ENCODE measurements at regions not wholly inside any gene's neighbourhood (a gene's known extent, or its start where the extent isn't known, plus 50 kb on each side); places are given as distances from the start of the nearest gene placed in this dataset.

DNA sequence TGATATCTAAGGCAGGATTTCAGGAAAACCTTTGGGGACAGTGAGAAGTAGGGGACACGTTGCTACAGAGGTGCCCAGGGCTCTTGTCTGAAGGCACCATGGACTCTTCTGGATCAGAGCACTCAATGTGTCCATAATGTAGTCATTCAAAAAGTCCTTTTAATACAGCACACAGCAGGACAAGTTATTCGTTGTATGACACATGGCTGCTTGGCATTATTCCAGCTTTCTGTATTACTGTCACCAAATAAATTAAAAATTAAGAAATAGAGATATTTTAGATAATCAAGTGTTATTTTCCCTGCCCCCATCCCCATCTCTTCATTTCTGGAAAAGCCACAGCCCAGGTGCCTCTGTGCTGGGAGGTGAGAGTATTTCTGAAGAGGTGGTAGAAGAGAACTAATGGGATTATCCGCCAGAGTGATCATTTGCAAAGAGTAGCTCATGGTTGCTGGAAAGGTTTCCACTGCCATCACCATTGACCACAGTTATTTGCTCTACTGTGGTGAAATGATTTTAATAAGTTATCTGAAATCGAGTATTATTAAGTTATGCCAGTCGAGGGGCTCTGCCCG is 83.0 kb downstream of the CXCL12 start:
- no peak for DNase-seq (ENCODE audit: low read depth)

DNA sequence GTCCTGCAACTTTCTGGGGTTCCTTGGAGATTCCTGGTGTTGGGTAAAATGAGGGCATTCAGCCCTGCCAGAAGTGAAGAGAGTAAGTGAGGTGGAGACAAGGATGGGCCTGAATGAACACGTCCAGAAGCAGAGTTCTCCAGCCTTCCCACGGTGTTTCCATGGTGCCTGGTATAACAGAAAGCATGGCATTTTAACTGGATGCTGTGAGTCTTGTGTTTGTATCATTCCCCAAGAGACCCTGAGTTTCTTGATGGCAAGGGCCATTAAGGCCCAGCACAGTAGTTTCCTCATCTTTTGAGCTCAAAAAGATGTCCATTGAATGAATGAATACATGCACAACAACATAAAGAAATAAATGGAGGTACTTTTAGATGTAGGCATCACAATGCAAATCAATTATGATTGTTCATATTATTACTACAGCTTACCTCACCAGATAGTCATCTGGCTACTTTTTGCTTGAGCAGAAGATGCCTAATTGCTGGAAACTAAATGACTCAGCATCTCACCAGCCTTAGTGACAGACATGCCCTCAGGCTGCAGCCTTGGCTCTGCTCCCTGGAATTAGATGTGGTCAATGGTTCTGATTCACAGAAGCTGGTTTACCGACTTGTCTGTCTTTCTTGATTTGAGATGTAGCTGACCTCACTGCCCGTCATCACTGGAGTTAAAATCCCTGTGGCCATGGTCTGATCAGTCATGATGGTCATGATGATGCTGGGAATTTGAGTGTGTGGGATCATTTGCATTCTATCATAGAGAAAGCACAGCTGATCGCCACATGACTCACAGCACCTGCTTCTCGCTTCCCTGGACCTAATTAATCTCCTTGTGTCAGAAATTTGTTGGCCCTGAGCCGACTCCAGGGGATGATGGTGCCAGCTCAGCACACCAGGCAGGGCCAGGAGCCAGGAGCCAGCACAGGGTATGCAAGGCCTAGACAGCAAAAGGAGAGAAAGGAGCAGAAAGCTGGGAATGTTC is 83.9 kb downstream of the CXCL12 start:
- no peak for DNase-seq (ENCODE audit: low read depth)

DNA sequence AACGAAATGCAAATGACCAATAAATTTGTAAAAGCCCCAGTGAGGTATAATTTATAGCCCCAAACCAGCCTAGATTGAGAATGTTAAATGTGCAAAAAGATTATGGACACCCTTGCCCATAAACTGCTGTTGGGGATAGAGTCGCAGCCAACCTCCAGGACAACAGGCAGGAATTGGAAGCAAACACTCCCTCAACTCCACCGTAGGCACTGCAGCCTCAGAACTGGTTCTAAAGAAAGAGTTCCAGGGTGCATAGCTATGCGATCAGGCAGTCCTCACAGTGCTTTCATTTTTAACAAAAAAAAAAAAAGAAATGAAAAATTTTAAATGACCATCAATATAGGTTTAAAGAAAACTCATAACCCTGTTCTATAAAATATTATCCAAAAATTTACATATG is 86.2 kb downstream of the CXCL12 start:
- no peak for DNase-seq (ENCODE audit: low read depth)

DNA sequence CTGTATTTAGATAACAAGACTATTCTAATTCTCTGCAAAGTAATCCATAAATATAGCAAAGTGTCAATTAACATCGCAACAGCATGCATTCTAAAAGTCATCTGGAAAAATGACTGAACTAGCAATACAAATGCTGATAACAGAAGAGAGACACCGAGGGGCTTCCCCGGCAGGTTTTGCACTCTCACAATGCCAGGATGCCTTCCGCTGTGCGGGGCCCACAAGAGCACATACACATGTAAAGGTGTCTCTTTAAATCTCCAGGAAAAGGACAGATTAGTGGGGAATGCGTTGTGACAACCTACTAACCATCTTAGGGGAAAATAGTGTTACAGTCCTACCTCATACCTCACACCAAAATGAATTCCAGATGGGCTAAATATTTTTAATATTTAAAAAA is 86.9 kb downstream of the CXCL12 start:
- no peak for DNase-seq (ENCODE audit: low read depth)

DNA sequence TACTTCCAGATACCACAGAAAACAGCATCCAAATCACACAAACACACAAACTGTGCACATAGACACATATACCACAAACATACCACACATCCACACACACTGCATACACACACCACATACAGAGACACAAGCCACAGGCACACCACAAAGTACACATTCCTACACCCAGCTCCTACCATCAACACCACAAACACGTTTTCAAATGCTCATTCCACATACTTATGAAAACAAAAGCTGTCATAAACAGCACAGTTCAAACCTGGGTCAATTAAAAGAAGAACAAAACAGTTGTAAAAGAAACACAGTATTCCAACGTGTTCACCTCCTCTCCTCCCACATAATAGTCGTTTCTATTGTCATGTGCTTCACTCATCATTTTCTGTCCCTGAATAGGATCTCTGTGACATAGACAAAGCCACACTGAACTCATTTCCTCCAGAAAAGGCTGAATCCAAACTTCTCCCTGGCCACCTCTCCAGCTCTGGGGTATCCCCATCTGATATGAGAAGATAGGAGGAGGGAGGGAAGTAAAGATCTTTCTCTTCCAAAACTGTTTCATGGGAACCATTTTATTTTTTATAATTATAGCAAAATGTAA is 89.2 kb downstream of the CXCL12 start:
- no peak for DNase-seq (ENCODE audit: low read depth)

DNA sequence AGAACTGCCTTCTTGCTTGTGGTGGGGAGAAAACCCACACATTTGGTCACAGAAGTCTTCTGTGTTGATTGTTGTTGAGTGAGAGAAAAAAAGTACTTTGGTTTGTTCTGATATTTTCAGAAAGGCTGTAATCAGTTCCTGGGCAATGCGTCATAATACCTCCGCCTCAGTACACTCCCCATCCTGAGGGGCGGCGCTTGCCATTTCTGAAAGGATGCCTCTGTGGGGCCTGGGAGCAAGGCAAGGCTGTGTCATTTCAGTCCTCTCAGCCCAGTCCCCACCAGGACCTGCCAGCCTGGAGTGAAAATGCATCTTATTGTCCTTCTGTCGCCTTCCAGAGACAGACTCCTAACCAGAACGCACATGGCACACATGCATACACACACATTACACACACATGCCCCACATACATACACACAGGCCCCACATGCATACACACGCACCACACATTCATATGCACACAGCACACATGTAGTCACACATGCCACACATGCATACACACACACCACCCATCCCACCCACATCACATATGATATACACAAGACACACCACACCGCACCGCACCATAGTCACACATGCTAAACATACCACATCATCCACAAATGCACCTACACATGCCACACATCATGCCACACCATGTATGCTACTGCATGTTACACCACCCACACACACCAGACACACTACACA is 90.0 kb downstream of the CXCL12 start:
- no peak for DNase-seq (ENCODE audit: low read depth)

DNA sequence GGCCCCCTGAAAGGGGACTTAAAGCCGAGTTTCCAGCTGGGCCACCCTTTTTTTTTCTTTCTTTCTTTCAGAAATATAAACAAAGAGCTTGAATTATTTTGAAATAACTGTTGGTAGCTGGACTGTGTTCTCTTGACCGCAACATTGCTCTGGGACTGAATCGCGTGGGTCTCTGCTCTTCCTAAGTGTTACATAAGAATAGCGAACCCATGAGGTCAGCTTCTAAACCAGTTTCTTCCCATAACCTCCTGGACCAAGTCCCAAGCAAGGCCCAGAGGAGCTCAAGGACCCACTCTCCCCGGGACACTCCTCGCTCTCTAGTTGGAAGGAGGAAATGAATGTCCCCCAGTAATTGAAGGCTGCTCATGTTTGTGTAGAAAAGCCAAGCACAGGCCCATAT is 91.1 kb downstream of the CXCL12 start:
- no peak for DNase-seq (ENCODE audit: low read depth)

DNA sequence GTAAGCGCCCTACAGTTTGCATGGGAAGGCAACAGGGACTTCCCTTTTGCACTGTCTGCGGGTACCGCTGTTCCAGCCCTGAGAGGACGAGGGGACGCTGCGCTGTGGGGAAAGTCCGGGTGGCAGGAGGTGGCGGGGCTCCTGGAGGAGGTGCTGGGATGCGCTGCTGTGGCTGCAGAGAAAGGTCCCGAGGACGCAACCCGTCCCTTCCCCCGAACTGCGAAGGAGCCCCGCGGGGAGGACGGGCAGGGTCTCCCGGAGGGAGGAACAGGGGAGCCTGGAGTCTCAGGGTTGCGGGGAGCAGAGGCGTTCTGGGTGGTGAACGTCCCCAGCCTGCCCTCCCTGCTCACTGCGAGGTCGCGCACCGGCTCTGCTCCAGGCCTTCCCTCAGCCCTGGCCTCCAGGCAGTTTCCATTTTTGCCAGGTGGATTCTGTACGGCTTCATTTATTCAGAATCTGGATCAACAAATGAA is 91.6 kb downstream of the CXCL12 start:
- DNase-seq (ENCODE audit: low read depth): no peak

DNA sequence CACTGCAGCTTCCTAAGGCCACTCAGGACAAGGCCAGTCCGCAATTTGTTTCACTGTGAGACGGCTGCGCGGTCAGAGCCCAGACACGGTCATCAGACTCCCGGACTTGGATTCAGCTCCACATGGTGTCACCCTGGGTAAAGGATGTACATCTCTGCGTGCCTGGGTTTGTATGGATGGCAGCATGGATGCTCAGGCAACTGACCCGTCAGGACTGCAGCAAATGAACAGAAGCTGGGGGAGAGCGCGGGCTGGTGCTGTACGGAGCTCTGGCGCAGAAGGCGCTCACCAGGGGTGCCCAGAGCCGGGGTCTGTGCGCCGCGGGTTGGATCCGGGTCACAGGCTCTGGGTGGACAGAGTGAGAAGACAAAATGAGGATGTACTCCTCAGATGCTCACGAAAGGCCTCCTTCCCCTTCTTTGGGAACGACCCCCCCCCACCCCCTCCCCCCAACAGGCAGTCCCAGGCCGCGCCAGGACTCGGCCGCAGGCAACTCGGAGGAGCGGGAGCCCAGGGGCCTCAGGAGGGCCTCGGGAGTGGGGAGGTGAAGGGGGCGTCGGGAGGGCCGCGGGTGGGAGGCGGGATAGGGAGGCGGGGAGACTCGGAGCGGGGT is 92.4 kb downstream of the CXCL12 start:
- DNase-seq (ENCODE audit: low read depth): no peak

DNA sequence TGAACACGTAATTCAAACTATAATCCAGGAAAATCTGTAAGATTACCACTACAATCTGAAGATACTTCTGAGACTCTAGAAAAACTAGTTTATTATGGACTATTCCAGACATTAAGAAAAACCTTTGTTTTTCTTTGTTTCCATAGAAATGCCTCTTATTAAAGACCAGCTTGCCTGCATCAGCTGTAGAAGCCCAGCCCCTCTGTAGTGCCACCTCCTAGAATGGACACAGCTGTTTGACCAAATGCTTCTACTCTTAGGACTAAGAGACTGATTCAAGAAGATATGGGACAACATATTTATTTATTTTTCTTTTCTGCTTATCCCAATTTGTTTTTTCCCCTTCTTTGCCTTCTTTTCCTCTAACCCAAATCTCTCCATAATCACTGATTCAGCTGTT is 93.8 kb downstream of the CXCL12 start:
- no peak for DNase-seq (ENCODE audit: low read depth)

DNA sequence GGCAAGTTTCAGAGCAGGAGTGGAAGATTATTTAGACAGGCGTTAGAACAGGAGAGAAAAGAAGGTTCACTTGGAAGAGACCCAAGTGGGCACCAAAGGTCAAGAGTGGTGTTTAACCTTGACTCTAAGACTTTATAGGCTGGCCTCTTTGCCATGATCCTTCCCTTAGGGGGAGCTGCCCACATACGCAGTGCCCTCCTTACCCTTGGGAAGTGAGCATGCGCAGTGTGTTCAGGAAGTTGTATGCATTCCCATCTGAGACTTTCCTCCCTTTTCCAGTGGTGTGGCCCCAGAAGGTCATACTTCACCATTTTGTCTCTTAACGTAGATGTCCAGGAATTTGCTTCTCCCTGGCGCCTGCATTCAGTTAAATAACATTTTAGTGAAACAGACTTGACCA is 95.8 kb downstream of the CXCL12 start:
- no peak for DNase-seq (ENCODE audit: low read depth)

DNA sequence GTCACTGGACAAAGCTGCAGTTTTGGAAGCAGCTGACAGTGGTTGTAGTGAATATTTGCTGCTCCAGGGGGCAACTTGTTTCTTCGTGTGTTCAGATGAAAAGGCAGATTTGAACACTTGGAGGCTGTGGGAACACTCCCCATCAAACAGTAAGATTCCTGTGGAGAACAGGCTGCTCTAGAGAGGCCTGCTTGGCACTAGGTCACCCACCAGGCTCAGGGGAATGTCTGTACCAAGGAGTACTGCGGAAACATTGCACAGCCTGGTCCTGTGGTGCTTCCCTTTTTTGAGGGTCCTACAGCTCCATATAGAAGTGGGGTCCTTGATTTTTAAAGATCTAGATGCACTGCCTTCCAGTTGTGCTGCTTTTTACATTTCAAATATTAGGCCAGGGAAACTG is 97.5 kb downstream of the CXCL12 start:
- DNase-seq (ENCODE audit: low read depth): no peak

DNA sequence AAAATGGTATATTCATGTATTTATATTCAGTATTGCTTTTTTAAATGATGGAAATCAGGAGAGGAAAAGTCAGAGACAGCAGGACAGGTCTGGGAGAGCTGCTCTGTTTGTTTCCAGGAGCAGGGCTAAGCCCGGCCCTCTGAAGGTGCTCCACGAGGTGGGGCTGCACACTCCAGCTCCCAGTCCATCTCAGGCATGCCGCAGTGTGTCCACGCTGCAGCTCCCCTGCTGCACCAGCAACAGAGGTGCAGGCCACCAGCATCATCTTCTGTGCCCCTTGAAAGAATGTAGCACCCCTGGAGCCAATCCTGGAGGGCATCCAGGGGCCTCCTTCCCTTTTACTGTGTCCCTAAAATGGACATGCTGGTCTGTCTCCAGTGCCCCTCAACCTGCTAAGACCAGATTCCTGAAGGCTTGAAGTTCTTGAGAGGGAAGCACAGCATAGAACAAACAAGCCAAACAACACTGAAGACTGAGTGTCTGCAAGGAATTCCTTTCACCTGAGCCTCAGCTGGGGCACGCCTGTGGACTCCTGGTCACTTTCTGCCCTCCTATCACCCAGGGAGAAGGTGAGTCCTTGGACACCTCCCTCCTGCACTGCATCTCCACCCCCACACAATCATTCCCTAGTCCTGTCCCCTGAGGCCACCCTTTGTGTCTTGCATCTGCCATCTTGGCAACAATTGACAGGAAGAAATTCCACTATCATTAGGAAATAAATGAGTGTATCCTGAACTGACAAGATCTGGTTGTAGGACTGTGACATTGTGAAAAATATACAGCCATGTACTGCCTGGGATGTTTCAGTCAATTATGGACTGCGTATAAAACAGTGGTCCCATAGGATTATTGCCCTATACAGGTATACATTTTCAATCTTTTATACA is 100.5 kb downstream of the CXCL12 start:
- DNase-seq (ENCODE audit: low read depth): no peak

DNA sequence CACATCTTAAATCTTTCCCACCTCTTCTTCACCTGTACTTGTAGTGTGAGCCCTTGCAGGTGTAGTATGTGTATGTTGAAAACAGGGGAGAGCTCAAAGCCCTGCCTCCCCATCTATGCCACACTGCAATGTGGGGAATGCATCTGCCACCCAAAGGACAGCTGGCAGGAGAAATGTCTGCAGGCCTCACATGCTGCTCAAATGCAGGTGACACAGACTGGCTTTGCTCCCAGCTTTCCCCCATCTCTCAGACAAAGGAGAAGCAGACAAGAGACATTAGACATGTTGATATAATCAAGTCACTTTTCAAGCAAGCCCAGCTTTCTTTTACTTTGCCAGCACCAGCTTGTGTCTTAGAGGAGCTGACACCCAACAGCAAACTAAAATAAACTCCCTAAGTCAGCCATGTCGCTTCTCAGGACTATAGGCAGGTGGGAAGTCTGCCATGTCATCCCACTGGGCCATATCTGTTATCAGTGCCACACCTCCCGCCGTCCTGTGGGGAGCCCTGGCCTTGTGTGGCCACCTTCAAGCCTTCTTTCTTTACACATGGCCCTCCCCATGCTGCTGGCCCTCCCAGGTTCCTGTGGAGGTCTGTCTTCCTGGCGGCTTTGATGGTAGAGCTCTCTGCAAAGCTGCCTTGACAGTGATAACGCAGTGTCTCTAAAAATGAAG is 102.1 kb downstream of the CXCL12 start:
- DNase-seq (ENCODE audit: low read depth): no peak

DNA sequence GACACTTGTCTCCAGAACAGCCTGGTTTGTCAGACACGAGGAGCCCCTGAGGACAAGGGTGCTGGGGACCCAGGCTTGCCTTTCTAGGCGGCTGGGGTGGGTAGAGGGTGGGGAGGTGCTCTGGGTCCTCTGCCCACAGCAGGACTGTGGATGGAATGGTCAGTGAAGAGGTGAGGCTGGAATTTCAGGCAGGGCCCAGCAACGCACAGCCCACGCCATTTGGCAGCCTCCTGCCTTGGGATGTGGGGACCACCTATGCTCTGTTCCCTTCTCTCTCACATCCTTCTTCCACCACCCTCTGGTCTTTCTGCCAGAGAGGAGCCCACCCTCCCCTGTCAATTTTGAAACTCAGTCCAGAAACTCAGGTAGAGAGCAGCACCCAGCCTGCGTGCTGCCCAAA is 103.2 kb downstream of the CXCL12 start:
- no peak for DNase-seq (ENCODE audit: low read depth)

DNA sequence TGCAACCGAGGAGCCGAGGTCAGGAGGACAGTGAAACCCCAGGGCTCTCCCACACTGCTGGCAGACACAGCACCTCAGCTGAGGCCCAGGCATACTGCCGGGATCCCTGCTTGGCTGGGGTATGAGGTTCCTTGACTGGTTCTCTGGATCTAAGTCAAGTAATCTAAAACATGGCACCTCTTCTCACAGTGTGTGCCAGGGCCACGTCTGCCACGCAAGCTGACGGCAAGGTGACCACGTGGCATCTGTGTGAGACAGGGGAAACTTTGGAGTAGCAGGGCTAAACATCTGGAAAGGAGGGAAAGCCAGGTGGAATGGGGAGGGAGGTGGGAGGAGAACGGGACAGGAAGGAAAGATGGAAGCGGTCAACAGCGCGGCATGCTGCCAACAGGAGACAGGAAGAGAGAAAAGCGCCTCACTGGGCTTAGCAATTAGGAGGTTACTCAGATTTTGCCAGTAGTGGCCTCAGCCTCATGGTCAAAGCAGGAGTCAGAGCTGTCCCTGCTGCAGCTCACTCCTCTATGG is 103.7 kb downstream of the CXCL12 start:
- no peak for DNase-seq (ENCODE audit: low read depth)

DNA sequence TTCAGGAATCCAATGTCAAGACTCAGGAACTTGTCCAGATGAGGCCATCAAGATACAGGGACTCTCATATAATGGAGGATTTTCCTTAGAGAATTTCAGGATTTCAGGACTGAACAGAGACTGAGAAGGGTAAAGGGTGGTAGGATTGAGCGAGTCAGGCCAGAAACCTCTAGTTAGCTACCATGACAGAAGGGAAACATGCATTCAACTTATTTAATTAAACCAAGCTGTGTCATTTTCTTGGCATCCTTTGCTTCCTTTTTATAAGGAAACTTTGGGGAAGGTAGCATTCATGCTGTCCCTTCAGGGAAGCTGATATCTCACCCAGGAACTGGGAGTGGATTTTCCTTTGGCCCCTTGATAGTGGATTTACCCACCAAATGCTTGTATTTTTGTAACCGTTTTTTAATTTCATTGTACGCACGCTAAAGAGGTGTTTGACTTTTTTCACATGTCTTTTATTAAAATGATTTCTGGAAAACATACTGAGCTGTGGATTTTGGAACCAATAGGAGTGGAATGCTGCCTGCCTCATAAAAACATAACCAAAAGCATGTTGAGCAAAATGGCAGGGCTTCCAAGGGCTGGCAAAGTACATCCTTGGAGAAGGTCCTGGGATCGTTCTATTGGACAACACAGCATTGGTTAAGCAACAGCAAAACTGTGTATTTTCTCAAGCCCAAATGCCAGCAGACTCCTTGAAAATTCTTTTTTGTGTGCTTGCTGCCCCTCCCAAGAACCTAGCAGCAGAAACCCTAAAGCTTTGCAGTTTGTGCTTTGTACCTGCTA is 104.5 kb downstream of the CXCL12 start:
- no peak for DNase-seq (ENCODE audit: low read depth)

DNA sequence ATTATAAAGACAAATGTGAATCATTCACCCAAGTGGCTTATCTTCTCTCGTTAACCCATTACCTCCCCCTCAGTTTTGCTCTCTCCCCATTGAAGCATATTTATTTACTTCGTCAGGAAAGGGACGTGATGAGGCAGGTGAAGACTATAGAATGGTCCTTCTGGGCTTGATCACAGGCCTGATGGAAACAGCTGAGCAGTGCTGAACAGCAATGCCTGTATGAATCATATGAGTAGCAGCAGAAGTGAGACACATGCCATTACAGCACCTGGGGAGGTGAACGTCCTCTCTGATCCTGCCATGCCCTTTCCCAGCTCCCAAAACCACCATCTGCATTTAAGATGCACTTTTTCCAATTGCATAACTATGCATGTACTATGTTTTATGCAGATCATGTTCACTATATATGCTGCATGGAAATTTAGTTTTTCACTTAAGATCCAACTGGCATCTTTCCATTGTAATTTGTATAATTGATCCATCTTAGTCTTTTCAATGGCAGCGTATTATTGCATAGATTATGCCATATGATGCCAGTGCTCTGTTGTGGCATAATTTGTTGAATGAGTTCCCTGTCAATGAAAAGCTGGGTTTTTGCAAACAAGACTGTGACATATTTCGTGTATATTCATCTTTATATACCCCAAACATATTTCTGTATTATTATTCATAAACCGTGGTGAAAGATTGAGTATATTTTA is 105.3 kb downstream of the CXCL12 start:
- DNase-seq (ENCODE audit: low read depth): no peak

DNA sequence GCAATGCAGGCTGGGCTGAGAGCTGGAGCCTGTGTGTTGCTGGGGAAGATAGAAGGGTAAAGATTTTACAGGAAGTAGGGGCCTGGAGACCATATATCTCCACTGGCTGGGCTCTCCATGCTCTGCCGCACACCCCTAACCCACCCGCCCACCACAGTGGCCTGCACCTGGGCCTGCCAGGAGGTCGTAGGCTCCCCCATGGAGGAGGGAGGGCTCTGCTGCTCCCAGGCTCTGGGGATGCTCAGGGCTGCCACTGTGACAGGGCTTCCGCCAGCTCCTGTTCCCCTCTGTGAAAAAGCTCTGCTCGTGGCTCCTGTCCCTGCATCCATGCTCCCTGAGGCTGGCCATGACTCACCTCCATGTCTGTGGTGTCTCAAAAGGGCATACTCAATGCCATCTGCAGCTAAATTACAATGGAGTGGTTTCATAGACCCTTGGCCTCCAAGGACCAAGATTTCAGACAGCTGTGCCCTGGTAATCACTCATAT is 106.0 kb downstream of the CXCL12 start:
- no peak for DNase-seq (ENCODE audit: low read depth)

All from stimulated activated CD4-positive, alpha-beta T cell treated with anti-CD3 and anti-CD28 coated beads, Interleukin-2, amount 100 ng/mL, for 4 hours (primary cell).